Stimulated activated memory B cell treated with anti-CD40 and anti-IgM and Interleukin-4, amounts not matched to agents 10 μg/mL and 1 μg/mL and 100 μg/mL, for 72 hours (primary cell): ENCODE measurements at regions not wholly inside any gene's neighbourhood (a gene's known extent, or its start where the extent isn't known, plus 50 kb on each side); places are given as distances from the start of the nearest gene placed in this dataset.
A peak's percentile ranks its signal among the peaks of the same experiment; 100 is the strongest.

ENCODE experiments used
- ATAC-seq: fragments of 150-1000 bp; cut with Tn5 transposase; 2 replicates; pipeline ENCODE4 v1.10.0; 2021
- H3K27ac Mint-ChIP-seq: one replicate; pipeline ENCODE4 v1.8.0; 2022; ENCODE audit warnings: mild to moderate bottlenecking, mixed read lengths
- H3K27me3 Mint-ChIP-seq: one replicate; pipeline ENCODE4 v1.8.0; 2022; ENCODE audit warnings: mixed read lengths
- H3K36me3 Mint-ChIP-seq: one replicate; pipeline ENCODE4 v1.8.0; 2022; ENCODE audit warnings: mixed read lengths
- H3K4me1 Mint-ChIP-seq: one replicate; pipeline ENCODE4 v1.8.0; 2022; ENCODE audit warnings: mixed read lengths
- H3K4me3 Mint-ChIP-seq: one replicate; pipeline ENCODE4 v1.8.0; 2022; ENCODE audit warnings: mild to moderate bottlenecking, moderate library complexity, mixed read lengths
- H3K9me3 Mint-ChIP-seq: one replicate; pipeline ENCODE4 v1.8.0; 2022; ENCODE audit warnings: mixed read lengths

- no peaks in the 10 kb centered on the region for H3K4me1 Mint-ChIP-seq
- H3K27ac Mint-ChIP-seq, result no peak overlapping the region
- no peak for ATAC-seq
- H3K4me3 Mint-ChIP-seq, result no peak overlapping the region
- H3K9me3 Mint-ChIP-seq, result peaks cover 2% of the 10 kb centered on the region
- H3K27me3 Mint-ChIP-seq, result peaks cover 20% of the 10 kb centered on the region
- H3K36me3 Mint-ChIP-seq, result no peaks in the 10 kb centered on the region
Observed at GRCh38 chr7:35581605-35582210, 113.2 kb downstream of the HERPUD2 start.

GRCh38 chr7:35576031-35576573, 118.8 kb downstream of the HERPUD2 start:
- Mint-ChIP-seq H3K4me3 (no peak overlapping the region), H3K27me3 (no peaks in the 10 kb centered on the region), H3K27ac (peak overlapping the region; percentile 43), H3K36me3 (no peaks in the 10 kb centered on the region), H3K9me3 (peaks cover 3% of the 10 kb centered on the region), H3K4me1 (peaks cover 17% of the 10 kb centered on the region)
- ATAC-seq, result no peak

- Mint-ChIP-seq H3K27me3 (no peaks in the 10 kb centered on the region), H3K9me3 (peaks cover under 1% of the 10 kb centered on the region), H3K27ac (no peak overlapping the region), H3K36me3 (no peaks in the 10 kb centered on the region), H3K4me1 (peaks cover 35% of the 10 kb centered on the region), H3K4me3 (peak overlapping the region; percentile 31)
- peak; percentile 66 for ATAC-seq
Observed at GRCh38 chr7:35571611-35572240, 123.2 kb downstream of the HERPUD2 start.

GRCh38 chr7:35570937-35571336, 124.0 kb downstream of the HERPUD2 start:
- Mint-ChIP-seq H3K9me3 (no peaks in the 10 kb centered on the region), H3K36me3 (no peaks in the 10 kb centered on the region)
- ATAC-seq, result no peak

GRCh38 chr7:35565927-35566326, 129.0 kb downstream of the HERPUD2 start:
- Mint-ChIP-seq H3K36me3 (no peaks in the 10 kb centered on the region), H3K4me3 (no peak overlapping the region), H3K4me1 (peaks cover 17% of the 10 kb centered on the region), H3K27me3 (peaks cover 9% of the 10 kb centered on the region), H3K9me3 (no peaks in the 10 kb centered on the region), H3K27ac (no peak overlapping the region)
- no peak for ATAC-seq

More at GRCh38 chr7:35570937-35571336, 124.0 kb downstream of the HERPUD2 start:
- Mint-ChIP-seq H3K4me3 (no peak overlapping the region), H3K4me1 (peaks cover 32% of the 10 kb centered on the region), H3K27ac (no peak overlapping the region), H3K27me3 (no peaks in the 10 kb centered on the region)

GRCh38 chr7:35558841-35559240, 136.1 kb downstream of the HERPUD2 start:
- H3K4me3 Mint-ChIP-seq, result no peak overlapping the region
- H3K36me3 Mint-ChIP-seq, result no peaks in the 10 kb centered on the region
- H3K27ac Mint-ChIP-seq, result no peak overlapping the region
- H3K9me3 Mint-ChIP-seq, result no peaks in the 10 kb centered on the region
- peaks cover 20% of the 10 kb centered on the region for H3K27me3 Mint-ChIP-seq
- no peaks in the 10 kb centered on the region for H3K4me1 Mint-ChIP-seq
- no peak for ATAC-seq

- H3K36me3 Mint-ChIP-seq, result no peaks in the 10 kb centered on the region
- H3K9me3 Mint-ChIP-seq, result no peaks in the 10 kb centered on the region
- ATAC-seq, result no peak
- H3K27me3 Mint-ChIP-seq, result peaks cover 29% of the 10 kb centered on the region
- no peak overlapping the region for H3K4me3 Mint-ChIP-seq
- no peak overlapping the region for H3K27ac Mint-ChIP-seq
- no peaks in the 10 kb centered on the region for H3K4me1 Mint-ChIP-seq
Observed at GRCh38 chr7:35556515-35557471, 138.1 kb downstream of the HERPUD2 start.

- Mint-ChIP-seq H3K4me1 (no peaks in the 10 kb centered on the region), H3K4me3 (no peak overlapping the region), H3K36me3 (no peaks in the 10 kb centered on the region), H3K27ac (no peak overlapping the region), H3K27me3 (peaks cover 21% of the 10 kb centered on the region), H3K9me3 (no peaks in the 10 kb centered on the region)
- no peak for ATAC-seq
Observed at GRCh38 chr7:35555934-35556333, 139.0 kb downstream of the HERPUD2 start.

- Mint-ChIP-seq H3K9me3 (no peaks in the 10 kb centered on the region), H3K27me3 (peaks cover 19% of the 10 kb centered on the region), H3K4me1 (no peaks in the 10 kb centered on the region), H3K27ac (no peak overlapping the region), H3K4me3 (no peak overlapping the region), H3K36me3 (no peaks in the 10 kb centered on the region)
- no peak for ATAC-seq
Observed at GRCh38 chr7:35555386-35555785, 139.5 kb downstream of the HERPUD2 start.

GRCh38 chr7:35553519-35553918, 141.4 kb downstream of the HERPUD2 start:
- no peak overlapping the region for H3K4me3 Mint-ChIP-seq
- H3K36me3 Mint-ChIP-seq, result no peaks in the 10 kb centered on the region
- peaks cover 19% of the 10 kb centered on the region for H3K27me3 Mint-ChIP-seq
- no peaks in the 10 kb centered on the region for H3K9me3 Mint-ChIP-seq
- no peak overlapping the region for H3K27ac Mint-ChIP-seq
- H3K4me1 Mint-ChIP-seq, result no peaks in the 10 kb centered on the region
- no peak for ATAC-seq

GRCh38 chr7:35552691-35553090, 142.2 kb downstream of the HERPUD2 start:
- Mint-ChIP-seq H3K36me3 (no peaks in the 10 kb centered on the region), H3K27ac (no peak overlapping the region), H3K27me3 (peaks cover 17% of the 10 kb centered on the region), H3K4me1 (no peaks in the 10 kb centered on the region), H3K9me3 (no peaks in the 10 kb centered on the region), H3K4me3 (no peak overlapping the region)
- ATAC-seq, result no peak

GRCh38 chr7:35551321-35552081, 143.4 kb downstream of the HERPUD2 start:
- no peak for ATAC-seq
- H3K4me3 Mint-ChIP-seq, result no peak overlapping the region
- no peaks in the 10 kb centered on the region for H3K36me3 Mint-ChIP-seq
- no peak overlapping the region for H3K27ac Mint-ChIP-seq
- H3K9me3 Mint-ChIP-seq, result no peaks in the 10 kb centered on the region
- peaks cover 17% of the 10 kb centered on the region for H3K27me3 Mint-ChIP-seq
- no peaks in the 10 kb centered on the region for H3K4me1 Mint-ChIP-seq

- H3K4me1 Mint-ChIP-seq, result no peaks in the 10 kb centered on the region
- no peaks in the 10 kb centered on the region for H3K9me3 Mint-ChIP-seq
- peaks cover 17% of the 10 kb centered on the region for H3K27me3 Mint-ChIP-seq
- no peak overlapping the region for H3K4me3 Mint-ChIP-seq
- no peak for ATAC-seq
- no peak overlapping the region for H3K27ac Mint-ChIP-seq
- H3K36me3 Mint-ChIP-seq, result no peaks in the 10 kb centered on the region
Observed at GRCh38 chr7:35550831-35551230, 144.1 kb downstream of the HERPUD2 start.

- H3K9me3 Mint-ChIP-seq, result no peaks in the 10 kb centered on the region
- H3K27ac Mint-ChIP-seq, result no peak overlapping the region
- H3K27me3 Mint-ChIP-seq, result peaks cover 17% of the 10 kb centered on the region
- no peaks in the 10 kb centered on the region for H3K36me3 Mint-ChIP-seq
- no peak overlapping the region for H3K4me3 Mint-ChIP-seq
- H3K4me1 Mint-ChIP-seq, result no peaks in the 10 kb centered on the region
- no peak for ATAC-seq
Observed at GRCh38 chr7:35549781-35550180, 145.2 kb downstream of the HERPUD2 start.

- Mint-ChIP-seq H3K4me3 (no peak overlapping the region), H3K4me1 (no peaks in the 10 kb centered on the region), H3K27me3 (peaks cover 14% of the 10 kb centered on the region), H3K27ac (no peak overlapping the region), H3K9me3 (no peaks in the 10 kb centered on the region), H3K36me3 (no peaks in the 10 kb centered on the region)
- no peak for ATAC-seq
Observed at GRCh38 chr7:35548291-35548690, 146.6 kb downstream of the HERPUD2 start.
